ENCODE measurements at regions not wholly inside any gene's neighbourhood (a gene's known extent, or its start where the extent isn't known, plus 50 kb on each side); places are given as distances from the start of the nearest gene placed in this dataset.
"Not testable (repeated sequence)": the region's sequence is repeated elsewhere in the genome, so short reads cannot be mapped to it uniquely, and the experiment has no call there.

DNA sequence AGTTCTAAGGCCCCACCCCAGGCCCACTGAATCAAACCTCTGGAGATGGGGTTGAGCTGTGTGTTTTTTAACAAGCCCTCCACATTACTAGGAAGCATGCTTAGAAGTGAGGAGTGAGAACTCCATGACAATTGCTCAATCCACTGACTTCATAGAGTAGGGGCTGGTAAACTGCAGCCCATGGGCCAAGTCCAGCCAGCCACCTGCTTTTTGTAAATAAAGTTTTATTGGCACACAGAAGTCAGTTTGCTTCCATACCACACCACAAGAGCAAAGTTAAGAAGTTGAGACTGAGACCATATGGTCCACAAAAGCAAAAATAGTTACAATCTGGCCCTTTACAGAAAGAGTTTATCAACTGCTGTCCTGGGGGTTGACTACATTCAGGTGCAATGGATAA is 309.2 kb downstream of the SETD4 start:
- no peak for DNase-seq (ENCODE audit: low read depth)

DNA sequence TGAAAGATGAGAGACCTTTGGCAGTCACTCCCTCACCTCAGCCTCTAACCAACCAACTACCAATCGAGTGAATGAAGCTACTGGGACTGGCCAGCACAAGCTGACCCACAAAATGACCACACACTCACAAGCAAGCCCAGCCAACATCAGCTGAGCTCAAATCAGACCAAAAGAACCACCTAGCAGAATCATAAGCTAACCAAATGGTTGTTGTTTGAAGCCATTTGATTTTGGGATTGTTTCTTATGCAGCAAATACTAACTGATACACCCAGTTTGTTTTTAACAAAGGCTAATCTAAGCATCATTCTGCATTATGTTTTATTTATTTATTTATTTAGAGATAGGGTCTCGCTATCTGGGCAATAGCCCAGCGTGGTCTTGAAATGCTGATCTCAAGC is 310.4 kb downstream of the SETD4 start:
- DNase-seq (ENCODE audit: low read depth) = no peak

DNA sequence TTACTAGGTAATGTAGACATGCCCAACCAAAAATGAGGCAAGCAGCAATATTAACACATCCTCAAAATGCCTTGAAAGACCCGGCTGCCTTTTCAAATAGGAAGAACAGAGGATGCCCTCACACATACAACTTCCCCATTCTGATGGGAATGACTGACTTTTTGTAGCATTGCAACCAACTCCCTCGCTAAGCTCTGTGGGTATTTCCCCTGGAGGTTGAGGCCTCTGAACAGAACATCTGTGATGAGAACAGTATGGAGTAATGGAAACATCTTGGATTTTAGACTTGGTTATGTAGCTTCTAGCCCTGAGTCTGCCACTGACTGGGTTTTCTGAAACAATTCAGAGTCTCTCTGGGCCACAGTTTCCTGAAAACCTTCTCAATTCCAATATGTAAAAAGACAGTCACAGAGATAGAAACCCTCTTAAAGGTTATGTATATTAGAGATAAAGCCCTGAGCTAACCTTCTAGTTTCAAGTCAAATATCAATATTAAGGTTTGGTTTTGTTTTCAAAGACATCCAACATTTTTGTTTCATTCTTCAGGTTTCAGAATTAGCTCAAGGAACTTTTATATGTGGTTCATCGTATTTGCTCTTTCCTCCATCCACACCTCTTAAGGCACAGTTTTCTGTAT is 311.5 kb downstream of the SETD4 start:
- no peak for DNase-seq (ENCODE audit: low read depth)

DNA sequence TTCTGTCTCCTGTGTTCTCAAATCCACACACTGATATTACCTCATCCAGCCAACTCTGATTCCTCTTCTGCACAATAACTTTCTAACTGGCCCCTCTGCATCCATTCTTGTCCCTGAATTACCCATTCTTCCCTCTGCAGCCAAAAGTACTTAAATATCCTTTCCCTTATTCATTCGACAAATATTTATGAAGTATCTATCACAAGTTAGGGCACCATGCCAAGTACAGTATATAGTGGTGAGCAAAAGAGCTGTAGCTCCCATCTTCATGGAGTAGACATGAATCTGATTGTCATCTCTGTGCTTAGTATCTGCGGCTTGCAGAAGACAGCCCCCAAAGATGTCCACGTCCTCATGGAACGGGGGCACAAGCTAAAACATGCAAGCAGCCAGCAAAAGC is 316.8 kb downstream of the SETD4 start:
- DNase-seq (ENCODE audit: low read depth) = peak; percentile 17

DNA sequence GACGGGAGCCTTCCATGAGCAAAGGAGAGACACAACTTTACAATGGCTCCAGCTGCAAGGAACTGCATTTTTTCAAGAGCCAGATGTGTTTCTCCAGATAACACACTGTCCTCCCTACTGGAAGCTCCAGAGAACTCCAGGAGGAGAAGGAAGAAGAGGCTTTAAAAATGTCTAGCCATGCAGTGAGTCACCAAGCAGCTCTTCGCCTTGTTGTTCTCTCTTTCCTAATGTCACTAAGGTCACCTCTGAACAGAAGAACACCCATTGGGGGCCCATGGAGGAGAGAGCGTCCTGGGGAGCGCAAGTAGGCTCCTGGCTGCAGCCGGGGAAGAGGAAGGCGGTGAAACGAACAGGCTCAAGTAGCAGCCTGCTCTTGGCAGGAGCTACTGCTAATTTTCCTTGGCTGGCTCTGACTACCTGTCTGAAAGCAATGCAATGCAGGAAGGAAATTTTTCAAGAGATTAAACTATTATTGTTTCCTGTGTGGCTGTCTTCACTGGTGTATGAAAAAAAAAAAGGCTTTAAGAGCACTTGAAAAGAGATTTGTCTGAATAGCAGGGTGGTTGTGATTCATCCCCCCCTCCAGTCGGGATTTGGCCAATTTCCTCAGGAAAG is 321.9 kb downstream of the SETD4 start:
- DNase-seq (ENCODE audit: low read depth) = peak; percentile 68

DNA sequence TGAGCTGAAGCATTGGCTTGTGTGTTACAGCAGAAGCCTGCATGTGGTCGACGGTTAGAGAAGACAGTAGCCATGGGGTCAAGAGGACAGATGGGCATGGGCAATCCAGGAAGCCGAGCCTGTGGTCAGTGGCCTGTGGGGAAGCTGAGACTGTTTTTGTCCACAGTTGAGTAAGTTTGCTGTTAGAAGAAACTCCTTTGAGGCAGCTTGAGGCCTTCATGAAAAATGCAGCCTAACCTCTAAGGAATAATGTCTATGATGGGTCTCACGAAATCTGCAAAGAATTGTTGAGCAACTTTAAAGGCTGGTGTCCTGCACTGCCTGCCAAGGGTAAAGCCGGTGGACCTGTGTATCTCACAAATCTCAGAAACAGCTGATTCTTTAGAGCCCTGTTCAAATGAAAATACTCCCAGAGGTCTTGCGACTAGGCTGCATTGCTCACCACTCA is 322.4 kb downstream of the SETD4 start:
- DNase-seq (ENCODE audit: low read depth) = no peak

DNA sequence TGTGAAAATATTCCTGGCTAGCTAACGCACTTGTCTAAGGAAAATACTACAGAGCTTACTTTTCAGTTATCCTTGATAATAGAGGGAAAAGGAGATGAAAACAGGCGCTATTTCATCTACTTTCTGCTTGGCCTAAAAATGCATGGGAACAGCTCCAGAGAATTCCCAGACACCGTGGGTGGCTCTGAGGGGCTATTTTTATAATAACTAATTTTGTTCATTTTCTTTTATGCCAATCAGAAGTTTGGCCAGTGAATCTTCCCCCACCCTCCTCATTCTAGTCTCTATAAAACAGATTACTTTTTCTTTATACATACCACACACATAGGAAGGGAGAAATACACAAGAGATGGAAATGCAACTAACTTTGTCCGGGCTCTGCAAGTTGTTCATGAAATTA is 322.9 kb downstream of the SETD4 start:
- no peak for DNase-seq (ENCODE audit: low read depth)

DNA sequence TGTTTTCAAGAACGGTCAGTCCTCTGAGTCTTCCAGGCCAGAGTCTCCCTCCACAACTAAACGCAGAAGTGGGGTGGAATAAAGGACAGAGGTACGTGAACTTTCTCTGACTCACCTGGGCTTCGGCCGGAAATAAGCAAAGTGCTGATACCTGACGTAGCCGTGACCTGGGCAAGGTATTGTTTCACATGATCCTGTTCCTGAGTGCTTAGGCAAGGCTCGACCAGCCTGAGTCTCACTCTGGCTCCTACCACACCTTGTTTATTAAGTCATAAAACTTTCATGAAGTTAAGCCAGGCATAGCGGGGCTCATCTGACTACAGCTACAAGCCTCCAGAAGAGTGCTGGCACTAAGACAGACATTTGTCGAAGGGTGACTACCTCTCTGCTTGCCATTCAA is 327.5 kb downstream of the SETD4 start:
- DNase-seq (ENCODE audit: low read depth) = no peak

DNA sequence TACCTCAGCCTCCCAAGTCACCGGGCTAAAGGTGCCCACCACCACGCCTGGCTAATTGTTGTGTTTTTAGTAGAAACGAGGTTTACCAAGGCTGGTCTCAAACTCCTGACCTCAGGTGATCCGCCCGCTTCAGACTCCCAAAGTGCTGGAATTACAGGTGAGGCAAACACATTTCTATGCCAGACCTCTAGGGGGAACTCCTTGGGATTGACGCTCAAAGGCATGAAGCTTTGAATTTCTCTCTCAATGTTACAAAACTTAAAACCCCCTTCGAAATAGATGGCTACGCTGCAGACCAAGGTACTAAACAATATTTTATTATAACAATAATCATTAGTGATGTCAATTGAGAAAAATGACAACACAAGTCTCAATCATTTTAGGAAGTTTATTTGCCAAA is 330.0 kb downstream of the SETD4 start:
- DNase-seq (ENCODE audit: low read depth) = no peak

DNA sequence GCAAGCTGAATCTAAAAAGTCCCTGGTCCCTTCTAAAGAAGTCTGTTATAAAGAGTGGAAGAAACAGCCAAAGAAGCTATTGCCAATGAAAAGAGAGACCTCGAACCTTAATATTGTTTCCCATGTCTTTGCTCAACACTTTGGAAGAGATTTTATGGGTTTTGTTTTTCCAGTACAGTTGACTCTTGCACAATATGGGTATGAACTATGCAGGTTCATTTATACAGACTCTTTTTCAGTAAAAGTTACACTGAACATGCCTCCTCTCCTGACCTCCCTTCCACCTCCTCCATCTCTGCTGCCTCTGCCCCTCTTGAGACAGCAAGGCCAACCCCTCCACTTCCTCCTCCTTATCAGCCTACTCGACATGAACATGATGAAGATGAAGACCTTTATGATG is 332.5 kb downstream of the SETD4 start:
- no peak for DNase-seq (ENCODE audit: low read depth)

DNA sequence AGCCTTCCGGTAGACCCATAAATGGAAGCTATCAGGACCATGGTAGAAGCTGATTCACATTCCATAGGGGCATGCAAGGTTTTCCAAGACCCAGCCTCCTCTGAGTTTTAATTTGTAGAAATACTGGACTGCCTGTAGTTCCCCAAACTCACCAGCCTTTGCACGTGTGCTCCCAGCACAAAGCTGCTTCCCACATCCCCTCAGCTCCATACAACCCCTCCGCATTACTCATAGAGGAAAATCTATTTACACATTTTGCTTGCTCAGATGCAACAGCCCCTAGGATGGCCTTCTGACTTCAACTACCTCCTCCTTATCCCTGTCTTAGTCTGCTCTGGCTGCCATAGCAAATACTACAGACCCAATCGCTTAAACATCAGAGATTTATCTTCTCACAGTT is 336.2 kb downstream of the SETD4 start:
- DNase-seq (ENCODE audit: low read depth) = no peak

DNA sequence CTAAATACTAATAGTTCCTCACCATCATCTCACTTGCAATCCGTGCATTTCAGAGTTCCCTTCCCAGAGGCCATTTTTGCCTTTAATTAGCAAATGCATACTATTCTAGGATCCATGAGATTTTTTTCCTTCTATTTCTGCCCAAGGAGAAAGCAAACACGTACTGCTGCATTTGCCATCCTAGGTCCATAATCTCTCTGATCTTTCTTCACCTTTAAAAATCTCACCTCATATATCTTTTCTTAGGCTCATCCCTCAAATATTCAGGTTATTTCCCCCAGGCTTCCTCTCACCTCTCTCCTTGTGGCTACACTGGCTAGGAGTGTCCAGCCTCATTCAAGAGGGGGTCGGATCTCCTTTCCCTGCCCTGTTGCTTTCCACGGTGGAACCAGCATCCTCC is 338.6 kb downstream of the SETD4 start:
- no peak for DNase-seq (ENCODE audit: low read depth)

DNA sequence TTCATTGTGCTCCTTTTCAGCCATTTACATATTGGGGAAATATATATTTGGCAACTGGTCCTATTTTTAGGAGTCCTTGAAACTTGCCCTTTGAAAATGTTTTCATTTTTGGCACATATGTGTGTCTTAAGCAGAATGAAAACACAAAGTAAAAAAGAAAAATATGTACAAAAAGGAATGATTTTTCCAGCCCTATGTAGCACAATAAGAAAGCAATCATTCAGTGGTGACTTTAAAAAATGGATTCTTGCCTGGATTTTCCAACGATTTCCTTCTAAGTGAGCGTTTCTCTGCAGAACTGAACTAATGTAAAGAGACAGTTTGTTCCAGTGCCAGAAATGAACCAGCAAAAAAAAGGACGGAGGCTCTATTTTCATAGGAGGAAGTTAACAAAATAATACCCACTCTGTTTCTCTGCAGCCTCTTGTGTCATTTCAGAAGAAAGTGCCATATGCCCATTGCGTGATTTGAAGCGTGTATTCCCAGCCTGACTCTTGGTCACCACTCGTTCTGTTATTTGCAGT is 340.1 kb downstream of the SETD4 start:
- no peak for DNase-seq (ENCODE audit: low read depth)

DNA sequence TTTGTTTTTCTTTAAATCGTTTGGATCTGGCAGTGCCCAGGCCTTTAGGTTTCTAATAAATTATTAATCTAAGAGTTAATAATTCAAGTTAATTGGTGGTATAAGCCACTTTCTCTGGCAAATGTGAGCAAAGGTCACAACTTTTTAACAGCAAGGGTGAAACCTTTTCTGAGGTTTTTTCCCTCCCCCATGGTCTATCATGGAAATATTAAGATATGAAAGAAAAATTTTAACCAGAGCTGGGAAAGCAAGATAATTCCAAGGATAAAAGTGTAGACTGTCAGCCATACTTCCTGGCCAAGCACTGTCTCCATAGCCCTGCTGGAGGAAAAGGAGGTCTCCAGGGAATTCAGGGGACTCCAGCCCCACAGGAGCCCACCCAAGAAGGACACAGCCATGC is 341.2 kb downstream of the SETD4 start:
- DNase-seq (ENCODE audit: low read depth) = no peak

DNA sequence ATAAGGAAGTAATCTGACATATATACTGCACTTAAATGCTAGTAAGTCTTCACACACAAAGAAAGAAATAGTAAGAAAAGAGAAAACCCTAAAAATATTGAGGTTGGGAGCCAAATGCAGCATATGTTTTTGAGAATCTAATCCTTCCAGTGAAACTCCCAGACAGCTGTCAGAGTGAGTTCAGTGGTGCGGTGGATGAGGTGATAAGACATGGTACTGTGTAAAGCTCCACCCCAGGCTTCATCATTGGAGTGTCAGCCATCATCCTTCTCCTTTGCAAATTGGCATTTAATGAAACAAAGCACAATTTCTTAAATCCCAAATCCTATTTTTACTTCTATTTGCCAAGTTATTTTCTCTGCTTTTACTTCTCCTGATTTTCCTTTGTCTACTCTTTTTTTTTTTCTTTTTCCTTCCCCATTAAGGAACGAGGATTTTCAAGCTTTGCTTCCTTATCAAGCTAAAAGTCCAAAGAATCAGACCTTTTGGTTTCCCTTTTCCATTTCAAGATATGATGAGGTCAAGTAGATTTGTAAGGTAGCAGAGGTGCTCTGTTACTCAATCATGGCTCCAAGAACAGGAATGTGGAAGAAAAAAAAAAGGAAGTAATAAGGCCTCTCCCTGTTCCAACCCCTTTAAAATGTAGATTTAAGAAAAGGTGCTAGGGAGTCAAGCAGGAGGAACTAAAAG is 343.3 kb downstream of the SETD4 start:
- no peak for DNase-seq (ENCODE audit: low read depth)

DNA sequence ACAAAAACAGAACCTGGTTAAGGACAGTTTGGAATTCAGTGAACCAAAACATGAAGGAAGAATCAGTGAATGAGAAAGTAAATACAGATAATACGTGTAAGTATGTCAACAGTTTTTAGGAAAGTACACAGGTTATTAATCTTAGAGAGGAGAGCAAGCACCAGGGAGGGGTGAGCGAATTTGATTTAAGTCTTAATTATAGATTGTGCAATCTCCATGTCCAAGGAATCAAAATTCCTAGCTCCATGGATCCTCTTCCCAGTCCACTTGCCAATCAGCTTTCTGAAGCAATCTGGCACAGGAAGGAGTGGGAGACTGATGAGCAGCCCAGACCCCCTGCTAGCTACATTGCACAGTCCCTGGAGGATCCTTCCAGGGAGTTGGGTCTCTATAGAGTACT is 346.4 kb downstream of the SETD4 start:
- DNase-seq (ENCODE audit: low read depth) = no peak

DNA sequence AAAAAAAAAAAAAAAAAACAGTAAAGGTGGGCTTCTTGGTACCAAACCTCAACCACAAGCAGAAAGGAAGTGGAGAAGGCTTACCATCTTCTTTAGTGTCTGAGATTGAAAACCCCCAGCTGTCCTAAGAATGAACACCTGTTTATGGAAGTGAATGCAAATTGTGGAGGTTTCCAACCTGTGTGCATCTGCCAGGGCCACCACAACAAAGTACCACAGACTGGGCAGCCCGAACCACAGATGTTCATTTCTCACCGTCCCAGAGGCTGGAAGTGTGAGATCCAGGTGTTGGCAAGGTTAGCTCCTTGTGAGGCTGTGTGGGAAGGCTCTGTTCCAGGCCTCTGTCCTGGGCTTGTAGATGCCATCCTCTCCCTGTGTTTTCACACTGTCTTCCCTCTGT is 348.7 kb downstream of the SETD4 start:
- no peak for DNase-seq (ENCODE audit: low read depth)

DNA sequence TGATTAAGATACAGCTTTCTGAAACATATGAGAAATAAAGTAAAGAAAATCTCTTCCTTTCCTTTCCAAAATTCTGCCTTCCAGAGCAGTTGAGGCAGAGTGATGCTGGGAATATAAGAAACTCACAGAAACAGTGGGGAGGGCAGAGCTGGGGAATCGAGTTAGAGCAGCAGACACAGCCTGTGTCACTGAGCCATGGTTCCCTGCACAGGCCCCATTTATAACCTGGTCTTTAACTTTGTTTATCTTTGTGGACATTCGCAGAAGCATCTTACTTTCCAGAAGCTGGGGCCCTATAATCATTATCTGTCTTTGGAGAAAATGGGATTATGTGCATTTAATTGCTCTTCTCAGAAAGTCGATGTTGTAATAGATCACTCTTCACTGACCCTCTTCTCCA is 349.1 kb downstream of the SETD4 start:
- DNase-seq (ENCODE audit: low read depth) = no peak

DNA sequence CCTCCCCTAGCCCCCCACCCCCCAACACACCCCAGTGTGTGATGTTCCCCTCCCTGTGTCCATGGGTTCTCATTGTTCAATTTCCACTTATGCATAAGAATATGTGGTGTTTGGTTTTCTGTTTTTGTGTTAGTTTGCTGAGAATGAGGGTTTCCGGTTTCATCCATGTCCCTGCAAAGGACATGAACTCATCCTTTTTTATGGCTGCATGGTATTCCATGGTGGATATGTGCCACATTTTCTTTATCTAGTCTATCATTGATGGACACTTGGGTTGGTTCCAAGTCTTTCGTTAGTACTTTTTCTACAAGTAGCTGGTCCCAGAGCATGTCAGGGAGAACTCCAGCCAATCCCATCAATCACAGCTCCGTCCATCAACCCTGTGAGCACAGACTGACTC is 350.3 kb downstream of the SETD4 start:
- DNase-seq (ENCODE audit: low read depth) = not testable (repeated sequence)

DNA sequence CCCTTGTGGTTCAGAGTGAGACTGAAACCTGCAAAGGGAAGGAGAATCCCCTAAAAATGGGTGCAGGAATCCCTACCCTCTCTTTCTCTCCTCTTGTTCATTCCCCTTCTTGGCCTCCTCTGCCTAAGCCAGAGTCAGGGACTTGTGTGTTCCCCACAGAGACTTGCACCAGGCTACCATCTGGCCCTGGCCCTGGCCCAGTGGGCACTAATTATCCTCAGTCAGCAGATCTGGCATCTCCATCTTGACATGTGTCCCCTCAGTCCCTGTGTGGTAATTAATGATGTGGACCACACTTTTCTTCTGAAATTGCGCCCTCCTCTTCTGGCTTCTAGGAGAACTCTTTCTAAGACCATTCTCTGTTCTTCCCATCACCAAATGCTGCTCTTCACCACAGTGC is 354.4 kb downstream of the SETD4 start:
- DNase-seq (ENCODE audit: low read depth) = no peak

DNA sequence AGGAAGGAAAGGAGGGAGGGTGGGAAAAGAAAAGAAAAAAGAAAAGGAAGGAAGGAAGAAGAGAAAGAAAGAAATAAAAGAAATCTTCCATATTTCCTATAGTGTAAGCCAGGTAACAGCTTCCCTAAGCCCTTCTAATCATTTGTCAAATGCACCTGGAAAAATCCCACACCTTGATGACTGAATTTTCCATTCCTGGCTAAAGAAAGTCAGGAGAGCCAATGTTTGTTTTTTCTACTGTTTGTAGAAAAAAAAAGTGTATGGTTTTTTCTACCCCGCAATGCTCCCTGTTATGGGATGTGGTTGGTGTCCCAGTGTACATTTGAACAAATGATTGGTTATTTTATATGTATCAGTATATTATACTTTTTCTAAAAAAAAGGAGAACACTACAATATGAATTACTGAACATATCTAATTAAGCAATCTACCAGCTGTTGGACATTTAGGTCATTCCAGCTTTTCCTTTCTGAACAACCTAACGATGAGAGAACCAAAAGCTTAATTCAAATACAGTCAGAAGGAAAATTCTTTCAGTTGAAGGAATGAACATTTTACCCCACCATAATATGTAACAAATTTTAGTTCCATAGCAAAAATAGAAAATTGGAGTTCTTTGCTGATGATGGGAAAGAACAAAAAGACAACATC is 355.0 kb downstream of the SETD4 start:
- DNase-seq (ENCODE audit: low read depth) = no peak

DNA sequence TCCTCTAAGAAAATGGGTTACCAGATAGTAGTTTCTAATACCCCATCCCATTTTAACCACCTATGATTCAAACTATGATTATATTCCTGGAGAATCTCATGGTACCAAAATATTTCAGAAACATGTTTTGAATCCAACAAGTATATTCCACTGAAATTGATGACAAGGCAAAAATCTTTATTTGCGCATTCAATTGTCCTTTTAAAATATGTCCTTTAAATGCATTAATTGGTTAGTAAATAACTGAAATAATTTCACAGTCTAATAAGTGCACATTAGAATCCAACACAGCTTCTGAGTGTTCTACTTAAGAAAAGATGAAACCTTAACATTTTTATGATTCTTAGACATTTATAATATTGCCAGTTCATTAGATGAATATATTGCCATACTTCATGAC is 356.6 kb downstream of the SETD4 start:
- DNase-seq (ENCODE audit: low read depth) = no peak

DNA sequence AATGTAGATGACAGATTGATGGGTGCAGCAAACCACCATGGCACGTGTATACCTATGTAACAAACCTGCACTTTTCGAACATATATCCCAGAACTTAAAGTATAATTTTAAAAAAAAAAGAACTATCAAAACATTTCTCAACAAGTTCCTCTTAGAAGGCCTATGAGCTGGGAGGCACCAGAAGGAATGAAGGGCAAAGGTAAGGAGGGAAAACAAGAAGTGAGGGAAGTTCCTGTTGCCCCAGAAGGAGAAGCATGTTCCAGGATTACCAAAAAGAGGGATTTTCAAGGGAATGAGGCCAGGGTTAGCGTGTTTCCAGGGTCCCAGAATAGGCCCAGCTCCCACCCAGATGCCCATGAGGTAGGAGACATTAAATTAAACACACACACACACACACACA is 361.0 kb downstream of the SETD4 start:
- no peak for DNase-seq (ENCODE audit: low read depth)

Data from Daoy (cell line).